Upper lobe of right lung (tissue), 1 donor: ENCODE measurements at regions not wholly inside any gene's neighbourhood (a gene's known extent, or its start where the extent isn't known, plus 50 kb on each side); places are given as distances from the start of the nearest gene placed in this dataset.

ENCODE experiments used
- ATAC-seq: fragments of 200-7000 bp; cut with Tn5 transposase; one replicate; pipeline ENCODE4 v1.9.1; 2020; ENCODE audit warnings: mild to moderate bottlenecking, moderate library complexity
- DNase-seq: peaks from one replicate; pipeline ENCODE4 v3.0.0-alpha.2; 2020
- H3K27ac ChIP-seq: fragments of 200-600 bp; one replicate; pipeline ENCODE4 v1.8.0; 2022
- H3K27me3 ChIP-seq: fragments of 200-600 bp; one replicate; pipeline ENCODE4 v1.8.0; 2022; ENCODE audit warnings: mild to moderate bottlenecking
- H3K36me3 ChIP-seq: fragments of 200-600 bp; one replicate; pipeline ENCODE4 v1.8.0; 2022
- H3K4me1 ChIP-seq: fragments of 200-600 bp; one replicate; pipeline ENCODE4 v1.8.0; 2022
- H3K4me3 ChIP-seq: fragments of 200-600 bp; one replicate; pipeline ENCODE4 v1.8.0; 2022; ENCODE audit warnings: mild to moderate bottlenecking
- H3K9me3 ChIP-seq: fragments of 200-600 bp; one replicate; pipeline ENCODE4 v1.8.0; 2022
- CTCF ChIP-seq: fragments of 200-600 bp; IDR thresholded peaks from one replicate; pipeline ENCODE4 v1.8.0; 2022; ENCODE audit warnings: antibody characterized with exemption
- intact Hi-C: fragments of 100-400 bp; cut with DNase I; formaldehyde crosslinking; loops from one replicate; pipeline ENCODE4 v1.11.0; 2022
- donor health status: DM: no; HTN: yes; CAD: no; lungs with severe emphysema.

- H3K4me3 ChIP-seq, result no peak overlapping the region
- H3K27me3 ChIP-seq, result no peaks in the 10 kb centered on the region
- TF ChIP-seq CTCF, result no peak
- intact Hi-C loops, result loop anchor here (10.0 kb wide), 1 partner anchor 448 kb away; no protein-coding TSS in a partner anchor
- DNase-seq, result no peak
- ATAC-seq, result no peak
- no peaks in the 10 kb centered on the region for H3K36me3 ChIP-seq
- no peak overlapping the region for H3K27ac ChIP-seq
- H3K4me1 ChIP-seq, result no peaks in the 10 kb centered on the region
- no peaks in the 10 kb centered on the region for H3K9me3 ChIP-seq
Measured at GRCh38 chr22:48456449-48456848, 1371.2 kb downstream of the BRD1 start.

GRCh38 chr22:48453751-48454485 is 1373.8 kb downstream of the BRD1 start:
- ATAC-seq (no peak), DNase-seq (peak; percentile 46)
- no peaks in the 10 kb centered on the region for H3K27me3 ChIP-seq
- TF ChIP-seq CTCF, result no peak
- H3K27ac ChIP-seq, result no peak overlapping the region
- no peak overlapping the region for H3K4me3 ChIP-seq
- H3K4me1 ChIP-seq, result no peaks in the 10 kb centered on the region
- H3K36me3 ChIP-seq, result no peaks in the 10 kb centered on the region
- intact Hi-C loops, result loop anchor here (10.0 kb wide), 1 partner anchor 451 kb away; no protein-coding TSS in a partner anchor
- no peaks in the 10 kb centered on the region for H3K9me3 ChIP-seq

- Histone ChIP-seq H3K27ac (no peak overlapping the region), H3K4me1 (no peaks in the 10 kb centered on the region), H3K36me3 (no peaks in the 10 kb centered on the region), H3K27me3 (no peaks in the 10 kb centered on the region), H3K9me3 (no peaks in the 10 kb centered on the region), H3K4me3 (no peak overlapping the region)
- ATAC-seq (no peak), DNase-seq (no peak)
- intact Hi-C loops, result loop anchor here (10.0 kb wide), 1 partner anchor 452 kb away; no protein-coding TSS in a partner anchor
- no peak for TF ChIP-seq CTCF
Measured at GRCh38 chr22:48453171-48453570, 1374.5 kb downstream of the BRD1 start.

GRCh38 chr22:48452766-48453165 is 1374.9 kb downstream of the BRD1 start:
- ATAC-seq (no peak), DNase-seq (peak; percentile 62)
- H3K4me1 ChIP-seq, result no peaks in the 10 kb centered on the region
- no peaks in the 10 kb centered on the region for H3K36me3 ChIP-seq
- H3K9me3 ChIP-seq, result no peaks in the 10 kb centered on the region
- no peaks in the 10 kb centered on the region for H3K27me3 ChIP-seq
- H3K27ac ChIP-seq, result no peak overlapping the region
- no peak for TF ChIP-seq CTCF
- no peak overlapping the region for H3K4me3 ChIP-seq
- intact Hi-C loops, result loop anchor here (10.0 kb wide), 1 partner anchor 452 kb away; no protein-coding TSS in a partner anchor

GRCh38 chr22:48451891-48452290 is 1375.8 kb downstream of the BRD1 start:
- DNase-seq, result peak; percentile 40
- intact Hi-C loops, result loop anchor here (10.0 kb wide), 1 partner anchor 453 kb away; no protein-coding TSS in a partner anchor
- no peaks in the 10 kb centered on the region for H3K36me3 ChIP-seq
- no peak overlapping the region for H3K27ac ChIP-seq
- no peak overlapping the region for H3K4me3 ChIP-seq
- H3K4me1 ChIP-seq, result no peaks in the 10 kb centered on the region
- no peak for ATAC-seq
- no peaks in the 10 kb centered on the region for H3K27me3 ChIP-seq
- H3K9me3 ChIP-seq, result no peaks in the 10 kb centered on the region
- TF ChIP-seq CTCF, result no peak
